Activated CD8-positive, alpha-beta T cell treated with anti-CD3 and anti-CD28 coated beads for 36 hours (primary cell): ENCODE measurements at regions not wholly inside any gene's neighbourhood (a gene's known extent, or its start where the extent isn't known, plus 50 kb on each side); places are given as distances from the start of the nearest gene placed in this dataset.

ENCODE experiments used
- ATAC-seq: fragments of 200-7000 bp; cut with Tn5 transposase; one replicate; pipeline ENCODE4 v1.10.0; 2021; ENCODE audit warnings: mild to moderate bottlenecking, moderate library complexity
- CTCF ChIA-PET: fragments of 350-600 bp; sonication (Branson Sonifier 250); formaldehyde crosslinking; loops from one replicate; lab custom pipeline; 2021; ENCODE audit warnings: antibody characterized with exemption; lab: Charles Lee
- POLR2A ChIA-PET: fragments of 350-600 bp; sonication (Branson Sonifier 250); formaldehyde crosslinking; loops from one replicate; lab custom pipeline; 2021; ENCODE audit warnings: antibody characterized with exemption; lab: Charles Lee
- DNase-seq: peaks from one replicate; pipeline ENCODE4 v3.0.0-alpha.2; 2020
- H3K27ac Mint-ChIP-seq: one replicate; pipeline ENCODE4 v1.8.0; 2021; ENCODE audit warnings: mild to moderate bottlenecking, mixed read lengths
- H3K27me3 Mint-ChIP-seq: one replicate; pipeline ENCODE4 v1.8.0; 2021; ENCODE audit warnings: mixed read lengths
- H3K36me3 Mint-ChIP-seq: one replicate; pipeline ENCODE4 v1.8.0; 2021; ENCODE audit warnings: low read depth, mixed read lengths
- H3K4me1 Mint-ChIP-seq: one replicate; pipeline ENCODE4 v1.8.0; 2021; ENCODE audit warnings: low read depth, mixed read lengths
- H3K4me3 Mint-ChIP-seq: one replicate; pipeline ENCODE4 v1.8.0; 2021; ENCODE audit warnings: mild to moderate bottlenecking, moderate library complexity, mixed read lengths
- H3K9me3 Mint-ChIP-seq: one replicate; pipeline ENCODE4 v1.8.0; 2021; ENCODE audit warnings: mixed read lengths
- CTCF ChIP-seq: fragments of 200-600 bp; IDR thresholded peaks from one replicate; pipeline ENCODE4 v1.8.0; 2022; ENCODE audit warnings: antibody characterized with exemption, mild to moderate bottlenecking
- intact Hi-C: fragments of 100-400 bp; cut with micrococcal nuclease; formaldehyde crosslinking; loops from one replicate; pipeline ENCODE4 v1.10.0; 2022

- ATAC-seq (no peak), DNase-seq (no peak)
- Mint-ChIP-seq H3K27ac (no peak overlapping the region), H3K36me3 (no peaks in the 10 kb centered on the region), H3K9me3 (no peaks in the 10 kb centered on the region), H3K4me1 (peaks cover 6% of the 10 kb centered on the region), H3K27me3 (peaks cover 1% of the 10 kb centered on the region), H3K4me3 (no peak overlapping the region)
- POLR2A ChIA-PET = no interaction called here
- intact Hi-C loops = no loop called here
- CTCF ChIA-PET = no interaction called here
- no peak for TF ChIP-seq CTCF
Observed at GRCh38 chr1:4022715-4023114, 122.6 kb upstream of the C1orf174 start.

GRCh38 chr1:4023678-4024077 lies 123.6 kb upstream of the C1orf174 start:
- ChIA-PET POLR2A (no interaction called here), CTCF (no interaction called here)
- intact Hi-C loops = no loop called here
- Mint-ChIP-seq H3K36me3 (no peaks in the 10 kb centered on the region), H3K27me3 (peaks cover 4% of the 10 kb centered on the region), H3K4me3 (no peak overlapping the region), H3K9me3 (no peaks in the 10 kb centered on the region), H3K4me1 (peaks cover 9% of the 10 kb centered on the region), H3K27ac (no peak overlapping the region)
- ATAC-seq (no peak), DNase-seq (no peak)
- TF ChIP-seq CTCF = no peak

GRCh38 chr1:4024811-4025210 lies 124.7 kb upstream of the C1orf174 start:
- DNase-seq (no peak), ATAC-seq (no peak)
- peaks cover 9% of the 10 kb centered on the region for H3K4me1 Mint-ChIP-seq
- H3K36me3 Mint-ChIP-seq = no peaks in the 10 kb centered on the region
- no peak overlapping the region for H3K27ac Mint-ChIP-seq
- intact Hi-C loops = no loop called here
- ChIA-PET POLR2A (no interaction called here), CTCF (no interaction called here)
- no peaks in the 10 kb centered on the region for H3K9me3 Mint-ChIP-seq
- no peak for TF ChIP-seq CTCF
- H3K4me3 Mint-ChIP-seq = no peak overlapping the region
- H3K27me3 Mint-ChIP-seq = peaks cover 4% of the 10 kb centered on the region

GRCh38 chr1:4025752-4026151 lies 125.7 kb upstream of the C1orf174 start:
- POLR2A ChIA-PET = no interaction called here
- Mint-ChIP-seq H3K27ac (no peak overlapping the region), H3K27me3 (peaks cover 8% of the 10 kb centered on the region), H3K36me3 (no peaks in the 10 kb centered on the region), H3K4me3 (no peak overlapping the region), H3K4me1 (peaks cover 9% of the 10 kb centered on the region), H3K9me3 (no peaks in the 10 kb centered on the region)
- intact Hi-C loops = no loop called here
- CTCF ChIA-PET = no interaction called here
- no peak for ATAC-seq
- DNase-seq = no peak
- TF ChIP-seq CTCF = no peak

- ChIA-PET CTCF (no interaction called here), POLR2A (interaction anchor here (1.3 kb wide), 1 partner anchor 10 kb away, joined by 3 read pairs; no protein-coding TSS in a partner anchor)
- no peak for DNase-seq
- intact Hi-C loops = no loop called here
- no peak for TF ChIP-seq CTCF
- peaks cover 2% of the 10 kb centered on the region for H3K9me3 Mint-ChIP-seq
- H3K4me1 Mint-ChIP-seq = peaks cover 9% of the 10 kb centered on the region
- no peak for ATAC-seq
- peaks cover 8% of the 10 kb centered on the region for H3K27me3 Mint-ChIP-seq
- H3K4me3 Mint-ChIP-seq = no peak overlapping the region
- H3K27ac Mint-ChIP-seq = no peak overlapping the region
- H3K36me3 Mint-ChIP-seq = no peaks in the 10 kb centered on the region
Observed at GRCh38 chr1:4027008-4027407, 126.9 kb upstream of the C1orf174 start.
